Right lobe of liver (tissue), 4 donors: ENCODE measurements at regions not wholly inside any gene's neighbourhood (a gene's known extent, or its start where the extent isn't known, plus 50 kb on each side); places are given as distances from the start of the nearest gene placed in this dataset.

Experiments used
- POLR2A ChIP-seq: fragments of 450-650 bp; IDR thresholded peaks from one replicate; pipeline ENCODE4 v1.6.1; 2017; ENCODE audit warnings: antibody characterized with exemption, mild to moderate bottlenecking
- TF ChIP-seq, protein P1 (sequence below), 4 donors: fragments of 200-600 bp in 3 of 4; fragments of 450-650 bp in 1 of 4; IDR thresholded peaks; one replicate each; pipeline versions ENCODE4 v1.5.1 to v1.8.0; 2016 to 2022; ENCODE audit warnings: antibody characterized with exemption in 4 of 4, mild to moderate bottlenecking in 2 of 4
- donor health status: DM: no; HTN: no; CAD: no.
- donor health status: DM: no; HTN: no; CAD: no.
- donor health status: DM: no; HTN: yes; CAD: no.

DNA sequence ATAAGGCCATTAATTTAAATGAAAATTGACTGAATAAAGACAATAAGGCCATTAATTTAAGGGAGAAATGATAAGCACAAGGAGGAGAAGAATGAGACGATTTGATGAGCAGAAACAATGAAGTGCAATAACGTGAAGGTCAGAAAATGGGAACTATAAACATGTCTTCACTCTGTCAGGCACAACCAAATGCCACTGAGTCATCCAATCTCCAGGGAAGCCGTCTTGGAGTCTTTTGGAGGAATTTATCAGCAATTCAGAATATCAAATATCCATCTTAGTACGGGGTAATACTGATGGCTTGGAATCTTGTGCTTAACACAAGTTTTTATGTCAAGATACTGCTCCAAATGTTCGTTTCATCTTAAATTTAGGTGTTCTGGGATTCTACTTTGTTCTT, 159.9 kb downstream of the CAPZA3 start:
- TF ChIP-seq, protein P1, sequence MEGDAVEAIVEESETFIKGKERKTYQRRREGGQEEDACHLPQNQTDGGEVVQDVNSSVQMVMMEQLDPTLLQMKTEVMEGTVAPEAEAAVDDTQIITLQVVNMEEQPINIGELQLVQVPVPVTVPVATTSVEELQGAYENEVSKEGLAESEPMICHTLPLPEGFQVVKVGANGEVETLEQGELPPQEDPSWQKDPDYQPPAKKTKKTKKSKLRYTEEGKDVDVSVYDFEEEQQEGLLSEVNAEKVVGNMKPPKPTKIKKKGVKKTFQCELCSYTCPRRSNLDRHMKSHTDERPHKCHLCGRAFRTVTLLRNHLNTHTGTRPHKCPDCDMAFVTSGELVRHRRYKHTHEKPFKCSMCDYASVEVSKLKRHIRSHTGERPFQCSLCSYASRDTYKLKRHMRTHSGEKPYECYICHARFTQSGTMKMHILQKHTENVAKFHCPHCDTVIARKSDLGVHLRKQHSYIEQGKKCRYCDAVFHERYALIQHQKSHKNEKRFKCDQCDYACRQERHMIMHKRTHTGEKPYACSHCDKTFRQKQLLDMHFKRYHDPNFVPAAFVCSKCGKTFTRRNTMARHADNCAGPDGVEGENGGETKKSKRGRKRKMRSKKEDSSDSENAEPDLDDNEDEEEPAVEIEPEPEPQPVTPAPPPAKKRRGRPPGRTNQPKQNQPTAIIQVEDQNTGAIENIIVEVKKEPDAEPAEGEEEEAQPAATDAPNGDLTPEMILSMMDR (IDR thresholded peaks at IDR 0.05) = no peak
- no peak for TF ChIP-seq POLR2A
